CD4-positive, alpha-beta T cell treated with Interleukin-21 for 1 hour (primary cell): ENCODE measurements at regions not wholly inside any gene's neighbourhood (a gene's known extent, or its start where the extent isn't known, plus 50 kb on each side); places are given as distances from the start of the nearest gene placed in this dataset.
"Not testable (repeated sequence)": the region's sequence is repeated elsewhere in the genome, so short reads cannot be mapped to it uniquely, and the experiment has no call there.

Experiments used
- DNase-seq: peaks from one replicate; pipeline ENCODE4 v3.0.0-alpha.2; 2020

DNA sequence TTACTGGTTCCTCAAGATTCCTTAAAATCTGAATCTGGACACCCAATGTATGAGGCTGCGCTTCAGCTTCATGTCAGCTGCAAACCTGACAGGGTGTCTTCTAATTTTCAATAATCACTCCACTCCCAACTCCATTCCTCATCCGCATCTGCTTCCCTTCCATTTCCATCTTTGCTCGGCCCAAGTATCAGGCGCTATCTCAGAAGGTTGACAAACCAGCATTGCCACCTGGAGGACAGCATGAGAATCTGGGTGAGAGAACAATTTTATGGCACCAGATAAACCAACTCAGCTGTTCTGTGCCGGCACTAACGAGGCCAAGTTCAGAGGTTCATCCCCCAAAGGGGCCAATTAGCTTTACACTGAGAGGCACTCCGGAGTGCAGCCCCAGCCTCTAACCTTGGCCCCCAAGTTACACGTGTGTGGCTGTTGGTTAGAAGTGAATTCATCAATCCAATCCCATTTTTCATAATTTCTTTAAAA is 79.1 kb upstream of the LMO2 start:
- DNase-seq = peak; percentile 20

DNA sequence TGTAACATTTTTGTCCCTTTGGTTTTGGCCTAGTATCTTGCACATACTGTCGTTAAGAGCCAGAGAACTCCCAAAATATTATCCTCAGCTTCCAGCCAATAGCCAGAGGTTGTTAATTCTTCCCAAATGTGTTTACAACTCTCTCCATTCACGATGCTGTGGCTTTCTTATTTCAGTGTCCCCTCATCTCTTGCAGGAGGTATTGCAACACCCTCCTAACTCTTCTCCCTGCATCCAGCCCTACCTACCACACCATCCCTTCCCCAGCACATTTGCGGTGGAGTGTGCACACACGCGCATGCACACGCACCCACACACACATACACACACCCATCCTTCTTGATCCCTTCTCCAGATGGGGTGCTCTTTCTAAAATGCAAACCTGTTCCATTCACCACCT is 75.6 kb upstream of the LMO2 start:
- DNase-seq = no peak

DNA sequence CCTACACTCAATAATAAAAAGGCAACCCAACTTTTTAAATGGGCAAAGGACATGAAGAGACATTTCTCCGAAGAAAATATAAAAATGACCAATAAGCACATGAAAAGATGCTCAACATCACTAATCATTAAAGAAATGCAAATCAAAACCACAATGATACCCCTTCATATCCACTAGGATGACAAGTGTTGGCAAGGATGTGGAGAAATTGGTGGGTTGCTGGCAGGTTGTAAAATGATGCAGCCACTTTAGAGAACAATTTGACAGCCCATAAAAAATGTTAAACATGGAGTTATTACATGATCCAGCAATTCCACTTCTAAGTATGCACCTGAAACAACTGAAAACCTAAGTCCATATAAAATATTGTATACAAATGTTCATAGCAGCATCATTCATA is 73.2 kb upstream of the LMO2 start:
- no peak for DNase-seq

DNA sequence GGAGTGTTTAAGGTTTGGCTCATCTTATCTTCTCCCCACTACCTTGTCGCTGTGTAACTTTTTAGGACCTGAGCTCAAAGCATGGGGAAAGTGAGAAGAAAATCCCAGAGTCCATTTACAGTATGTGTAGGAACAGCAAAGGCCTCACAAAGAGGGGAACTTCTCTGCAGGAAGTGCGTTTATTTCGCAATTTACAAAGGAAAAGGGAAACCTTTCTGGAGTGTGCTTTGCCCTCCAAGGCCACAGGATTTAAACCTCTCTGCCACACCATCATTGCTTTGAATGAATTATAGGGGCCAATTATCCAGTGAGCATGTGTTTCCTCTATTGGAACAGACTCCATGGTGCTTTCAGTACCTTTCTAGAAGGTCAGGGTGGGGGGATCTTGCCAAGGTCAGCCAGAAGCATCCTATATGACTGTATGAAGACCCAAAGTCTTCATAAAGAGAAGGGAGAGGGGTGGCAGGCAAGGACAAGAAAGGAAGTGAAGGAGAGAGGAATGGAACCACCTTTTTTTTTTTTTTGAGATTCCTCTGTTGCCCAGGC is 68.1 kb upstream of the LMO2 start:
- DNase-seq = no peak

DNA sequence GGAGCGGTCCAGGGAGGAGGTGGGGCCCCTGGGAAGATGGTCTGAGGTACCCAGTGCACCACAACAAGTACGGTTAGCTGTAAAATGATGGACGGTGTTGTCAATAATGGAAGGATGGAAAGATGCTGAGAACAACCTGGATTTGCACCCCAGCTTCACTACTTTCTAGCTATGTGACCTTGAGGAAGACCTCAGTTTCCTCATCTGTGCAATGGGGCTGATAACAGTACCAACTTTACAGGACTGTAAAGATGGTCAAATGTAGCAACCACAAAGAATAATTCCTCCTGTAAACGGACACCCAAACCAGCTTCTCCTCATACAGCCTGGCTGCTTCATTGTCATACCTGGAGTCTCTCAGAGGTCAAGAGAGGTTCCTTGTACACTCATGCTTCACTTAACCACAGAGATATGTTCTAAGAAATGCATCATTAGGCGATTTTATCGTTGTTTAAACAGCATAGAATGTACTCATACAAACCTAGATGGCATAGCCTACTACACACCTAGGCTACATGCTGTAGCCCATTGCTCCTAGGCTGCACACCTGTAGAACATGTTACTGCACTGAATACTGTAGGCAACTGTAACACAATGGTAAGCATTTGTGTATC is 65.5 kb upstream of the LMO2 start:
- DNase-seq = no peak

DNA sequence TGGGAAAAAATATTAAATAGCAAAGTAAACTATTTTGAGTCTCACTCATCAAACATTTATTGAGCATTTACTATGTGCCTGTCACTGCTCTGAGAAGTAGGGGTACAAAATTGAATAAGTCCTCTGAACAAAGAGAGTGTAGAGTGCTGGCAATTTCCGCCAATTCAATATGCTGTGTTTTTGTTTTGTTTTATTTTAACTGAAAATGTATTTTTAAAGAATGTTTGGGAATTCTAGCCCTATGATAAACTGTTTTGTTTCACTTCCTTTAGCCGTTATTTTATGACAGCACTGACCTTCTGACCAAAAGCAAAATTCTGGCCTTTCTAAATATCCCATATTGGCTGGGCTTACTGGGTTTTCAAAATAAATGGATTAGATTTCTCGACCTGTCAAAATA is 64.7 kb upstream of the LMO2 start:
- DNase-seq = no peak

DNA sequence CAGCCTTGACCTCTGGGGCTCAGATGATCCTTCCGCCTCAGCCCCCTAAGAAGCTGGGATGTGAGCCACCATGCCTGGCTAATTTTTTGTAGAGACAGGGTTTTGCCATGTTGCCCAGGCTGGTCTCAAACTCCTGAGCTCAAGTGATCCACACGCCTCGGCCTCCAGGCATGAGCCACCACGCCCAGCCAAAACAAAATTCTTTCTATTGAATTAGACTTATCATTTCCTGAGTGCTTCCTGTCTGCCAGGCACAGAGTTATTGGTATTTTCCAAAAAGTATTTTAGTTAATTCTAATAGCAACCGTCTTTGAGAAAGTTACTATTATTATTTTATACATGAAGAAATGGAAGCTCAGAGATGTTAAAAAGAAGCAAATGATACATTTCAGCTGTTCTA is 61.4 kb upstream of the LMO2 start:
- no peak for DNase-seq

DNA sequence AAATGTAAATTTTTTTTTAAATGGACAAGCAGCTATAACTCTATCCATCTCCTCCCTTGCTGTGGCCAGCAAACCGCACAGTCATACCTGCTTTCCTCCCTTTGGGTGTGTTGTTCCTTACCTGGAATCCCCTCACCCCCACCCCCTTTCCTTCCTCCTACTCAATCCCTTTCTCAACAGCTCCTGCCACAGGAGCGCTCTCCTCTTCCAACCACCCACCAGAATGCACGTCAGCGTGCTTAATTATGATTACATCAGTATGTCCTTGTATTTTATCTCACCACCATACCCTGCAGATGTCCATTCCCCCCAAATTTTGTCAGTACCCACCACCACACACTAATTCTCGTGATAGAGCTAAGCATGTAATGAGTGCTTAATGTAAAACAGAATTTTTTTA is 60.9 kb upstream of the LMO2 start:
- DNase-seq = no peak

DNA sequence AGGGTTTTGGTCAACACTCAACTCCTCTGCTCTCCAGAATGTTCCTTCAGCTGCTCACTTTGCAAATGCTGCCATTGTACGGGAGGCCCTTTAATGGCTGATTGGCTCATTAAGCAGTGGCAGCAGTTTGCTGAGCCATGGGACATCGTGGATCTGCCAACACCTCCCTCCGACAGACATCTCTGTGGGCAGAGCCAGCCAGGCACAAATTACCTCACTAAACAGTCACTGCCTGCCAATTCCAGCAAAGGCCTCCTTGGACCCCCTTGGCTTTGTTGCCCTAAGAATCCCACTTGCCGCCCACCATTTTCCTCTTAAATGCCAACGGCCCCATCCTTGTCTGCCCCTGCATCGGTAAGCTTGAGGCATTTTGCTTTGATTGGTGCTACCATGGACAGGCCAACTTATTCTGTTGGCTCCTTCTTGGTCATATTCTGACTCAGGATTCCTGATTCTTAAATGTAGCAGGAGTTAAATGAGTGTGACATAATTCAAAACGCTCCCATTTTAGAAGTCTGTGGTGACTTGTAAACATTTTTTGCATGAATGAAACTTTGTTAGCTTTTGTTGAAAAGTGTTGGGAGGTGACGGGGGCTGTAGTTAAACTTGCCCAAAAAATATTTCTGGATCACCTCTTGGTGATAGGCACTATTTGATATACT is 57.5 kb upstream of the LMO2 start:
- DNase-seq = no peak

DNA sequence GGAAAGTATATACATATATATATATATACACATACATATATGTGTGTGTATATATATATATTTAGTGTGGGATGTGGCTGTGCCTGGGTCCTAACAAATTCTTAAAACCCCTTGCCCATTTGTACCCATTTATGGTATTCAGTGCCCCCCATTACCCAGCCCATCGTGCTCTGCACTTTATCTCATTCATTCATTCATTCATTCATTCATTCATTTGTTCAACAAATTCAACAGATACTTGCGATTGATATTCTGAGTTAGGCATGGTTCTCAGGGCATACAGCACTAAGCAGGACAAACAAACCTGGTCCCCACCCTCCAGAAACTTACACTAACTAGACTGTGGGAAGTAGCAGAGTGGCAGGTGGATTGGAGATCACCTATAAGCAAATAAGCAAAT is 56.6 kb upstream of the LMO2 start:
- DNase-seq = no peak

DNA sequence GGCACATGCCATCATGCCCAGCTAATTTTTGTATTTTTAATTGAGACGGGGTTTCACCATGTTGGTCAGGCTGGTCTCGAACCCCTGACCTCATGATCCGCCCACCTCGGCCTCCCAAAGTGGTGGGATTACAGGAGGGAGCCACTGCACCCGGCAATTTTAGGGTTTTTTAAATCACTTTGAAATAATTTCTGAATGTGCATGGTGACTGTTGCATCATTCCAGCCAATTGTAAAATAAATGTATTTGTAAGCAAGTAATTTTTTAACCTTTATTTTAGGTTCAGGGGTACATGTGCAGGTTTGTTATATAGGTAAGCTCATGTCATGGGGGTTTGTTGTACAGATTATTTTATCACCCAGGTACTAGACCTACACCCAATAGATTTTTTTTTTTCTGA is 56.0 kb upstream of the LMO2 start:
- not testable (repeated sequence) for DNase-seq

DNA sequence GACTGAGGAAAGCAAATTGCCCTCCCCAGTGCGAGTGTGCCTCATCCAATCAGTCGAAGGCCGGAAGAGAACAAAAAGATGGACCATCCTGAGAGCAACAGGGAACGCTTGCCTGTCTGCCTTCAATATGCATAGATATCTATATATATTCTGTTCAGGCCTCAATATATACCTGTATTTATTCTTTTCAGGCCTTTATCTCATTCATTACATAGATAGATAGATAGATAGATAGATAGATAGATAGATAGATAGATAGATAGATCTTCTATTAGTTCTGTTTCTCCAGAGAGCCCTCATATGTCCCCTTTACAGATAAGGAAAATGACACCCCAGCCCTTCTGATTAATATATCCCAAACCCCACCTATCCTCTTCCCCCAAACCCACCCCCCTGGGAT is 55.1 kb upstream of the LMO2 start:
- DNase-seq = no peak

DNA sequence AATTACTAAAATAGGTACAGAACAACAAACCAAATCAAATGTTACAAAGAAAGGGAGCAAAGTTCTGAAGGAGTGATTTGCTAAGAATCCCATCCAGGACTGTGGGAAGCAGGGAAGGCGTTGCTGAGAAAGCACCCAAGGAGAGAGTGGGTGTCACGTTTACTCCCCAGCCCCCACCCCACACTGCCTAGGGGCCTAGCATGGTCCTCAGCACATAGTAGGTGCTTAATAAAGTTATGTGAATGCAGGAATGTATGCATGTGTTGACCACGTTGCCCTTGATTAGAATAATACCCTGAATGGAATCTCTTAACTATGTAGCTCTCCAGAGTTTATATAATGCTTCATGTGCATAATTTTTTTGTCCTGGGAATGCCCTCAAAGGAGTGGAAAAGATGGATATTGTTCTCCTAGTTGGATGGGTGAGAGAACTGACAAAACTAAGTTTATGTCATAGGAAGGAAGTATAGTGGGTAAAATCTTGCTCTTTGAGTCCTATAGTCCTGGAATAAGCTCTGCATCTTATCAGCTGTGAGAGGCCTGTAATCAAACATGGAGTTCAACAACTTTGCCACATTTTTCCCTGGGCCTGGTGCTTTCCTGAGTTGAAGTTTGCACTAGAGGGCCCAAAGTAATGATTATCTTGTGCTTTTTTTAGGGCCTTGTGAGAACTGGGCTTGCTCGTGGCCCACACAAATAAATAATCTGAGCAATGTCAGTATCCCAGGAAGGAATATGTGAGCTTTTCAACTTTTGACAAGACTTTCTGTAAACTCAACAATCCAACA is 53.8 kb upstream of the LMO2 start:
- DNase-seq = no peak

DNA sequence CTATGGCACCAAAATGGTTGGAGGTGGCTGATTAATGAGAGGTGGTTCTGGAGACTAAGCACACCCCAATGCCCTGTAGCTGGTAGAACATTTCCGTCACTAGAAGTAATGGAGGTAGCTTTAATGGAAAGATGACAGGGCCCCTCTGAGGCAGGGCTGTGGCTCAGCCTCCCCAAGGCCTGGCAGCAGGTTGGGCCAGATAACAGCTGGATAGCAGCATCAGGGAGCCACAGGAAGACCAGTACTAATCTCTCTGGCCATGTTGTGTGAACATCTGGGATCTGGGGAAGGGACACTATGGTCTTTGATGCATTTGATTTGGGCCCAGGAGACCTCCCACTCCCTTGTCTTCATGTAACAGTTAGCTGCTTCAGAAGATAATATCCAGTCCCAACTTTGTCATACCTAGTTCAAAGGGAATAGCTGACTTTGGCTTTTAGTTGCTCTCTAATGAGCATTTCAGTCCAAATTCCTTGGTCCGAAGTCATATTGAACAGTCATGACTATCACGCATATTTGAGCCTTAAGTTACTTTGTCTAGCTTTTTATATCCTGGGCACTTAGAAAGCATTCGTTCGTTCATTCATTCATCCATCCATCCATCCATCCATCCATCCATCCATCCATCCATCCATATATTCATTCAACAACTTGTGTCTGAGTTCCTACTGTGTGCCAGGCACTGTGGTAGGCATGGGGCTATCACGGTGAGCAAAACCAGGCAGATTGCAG is 53.0 kb upstream of the LMO2 start:
- no peak for DNase-seq

DNA sequence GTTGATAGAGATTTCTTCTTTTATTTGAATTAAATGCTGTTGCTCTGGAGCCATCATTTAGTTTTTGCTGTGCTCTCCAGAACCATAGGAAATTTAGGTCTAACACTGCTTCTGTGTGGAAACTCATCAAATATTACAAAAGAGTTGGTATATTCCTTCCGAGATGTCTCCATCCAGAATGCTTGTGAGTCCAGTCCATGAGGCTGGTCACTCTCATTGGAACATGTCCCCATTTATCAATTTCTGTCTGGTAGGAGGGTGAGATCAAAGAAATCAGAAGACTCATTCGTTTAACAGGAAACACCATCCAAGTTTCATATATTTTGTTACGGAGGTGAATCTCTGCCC is 52.4 kb upstream of the LMO2 start:
- no peak for DNase-seq

DNA sequence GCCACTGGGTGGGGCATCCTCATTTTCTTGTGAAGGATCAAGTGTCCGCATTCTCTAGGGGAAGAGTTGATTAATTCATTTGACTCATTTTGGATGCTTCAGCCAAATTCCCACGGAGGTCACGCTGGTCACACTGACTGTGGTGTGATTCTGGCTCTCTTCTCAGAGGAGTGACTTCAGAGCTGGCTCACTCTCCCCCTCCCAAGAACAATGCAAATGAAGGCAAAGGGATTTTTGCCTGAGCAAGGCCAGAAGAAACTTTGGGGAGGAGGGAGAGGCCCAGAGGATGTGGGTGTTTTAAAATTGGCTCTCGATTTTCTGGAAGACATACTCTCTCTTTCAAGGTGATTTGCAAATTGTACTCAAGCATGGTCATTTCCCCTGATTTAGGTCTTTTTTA is 51.1 kb upstream of the LMO2 start:
- DNase-seq = no peak

DNA sequence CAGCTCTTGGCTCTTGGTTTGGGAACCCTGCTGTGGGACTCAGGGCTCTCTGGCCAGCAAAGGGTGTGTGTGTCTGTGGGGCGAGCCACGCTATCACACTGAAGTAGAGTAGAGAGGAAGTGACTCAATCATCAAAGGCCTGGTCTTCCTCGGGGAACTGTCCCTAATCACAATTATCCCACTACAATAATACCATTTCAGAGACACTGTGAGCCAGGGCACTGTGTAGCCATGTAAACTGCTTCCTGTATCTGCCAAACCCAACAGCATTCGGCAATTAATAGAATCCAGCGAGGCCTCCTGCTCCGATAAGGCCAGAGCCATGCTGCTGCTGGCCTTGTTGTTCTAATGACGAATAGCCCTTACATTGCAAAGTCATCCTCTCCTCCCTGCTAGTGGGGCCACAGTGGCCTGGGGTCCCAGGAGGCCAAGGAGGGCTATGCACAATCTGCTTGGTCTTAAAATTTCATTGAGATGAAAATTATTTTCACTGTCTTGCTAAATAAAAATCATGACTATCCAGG is 49.8 kb upstream of the LMO2 start:
- DNase-seq = no peak
